SU-DHL-6 (cell line): ENCODE measurements at regions not wholly inside any gene's neighbourhood (a gene's known extent, or its start where the extent isn't known, plus 50 kb on each side); places are given as distances from the start of the nearest gene placed in this dataset.

Experiments
- H2AFZ ChIP-seq: fragments of 200-600 bp; sonication (generic); 2 replicates; pipeline ENCODE4 v1.6.1; 2014; ENCODE audit warnings: low read depth, mild to moderate bottlenecking, moderate library complexity, mixed read lengths, antibody characterized with exemption, low read length; ENCODE audit not compliant: severe bottlenecking
- H3F3A ChIP-seq: fragments of 200-600 bp; shearing (Covaris generic); 2 replicates; pipeline ENCODE4 v1.6.0; 2016; ENCODE audit warnings: antibody characterized with exemption, mild to moderate bottlenecking; ENCODE audit not compliant: insufficient read depth
- H3K27ac ChIP-seq: fragments of 200-600 bp; sonication (generic); 2 replicates; pipeline ENCODE4 v1.5.1; 2016; ENCODE audit warnings: low read depth, mild to moderate bottlenecking, low read length, moderate library complexity, mixed read lengths
- H3K27me3 ChIP-seq: fragments of 200-600 bp; sonication (generic), shearing (Covaris generic); 2 replicates; pipeline ENCODE4 v1.6.0; 2014; ENCODE audit warnings: mild to moderate bottlenecking, low read length
- H3K36me3 ChIP-seq: fragments of 200-600 bp; sonication (generic); 2 replicates; pipeline ENCODE4 v1.6.1; 2014; ENCODE audit warnings: mild to moderate bottlenecking, low read length, mixed read lengths
- H3K4me2 ChIP-seq: fragments of 300-600, 200-600 bp; shearing (Covaris generic), sonication (generic); 2 replicates; pipeline ENCODE4 v1.6.0; 2014; ENCODE audit warnings: low read length, low read depth, mild to moderate bottlenecking; ENCODE audit not compliant: poor library complexity, severe bottlenecking
- H3K4me3 ChIP-seq: fragments of 200-600 bp; sonication (generic); 2 replicates; pipeline ENCODE4 v1.5.1; 2014; ENCODE audit warnings: antibody characterized with exemption, low read length, mild to moderate bottlenecking, mixed read lengths; ENCODE audit not compliant: insufficient read depth, poor library complexity, severe bottlenecking
- H3K79me2 ChIP-seq: fragments of 200-600 bp; sonication (generic); 2 replicates; pipeline ENCODE4 v1.6.1; 2014; ENCODE audit warnings: mild to moderate bottlenecking, low read length, moderate library complexity; ENCODE audit not compliant: insufficient read depth
- H3K9ac ChIP-seq: fragments of 200-600 bp; sonication (generic); 2 replicates; pipeline ENCODE4 v1.7.0; 2014; ENCODE audit warnings: mild to moderate bottlenecking, low read length
- H3K9me2 ChIP-seq: fragments of 200-600 bp; sonication (generic); replicated peaks from 2 replicates; pipeline ENCODE4 v1.6.1; 2014; ENCODE audit warnings: low read length; ENCODE audit not compliant: insufficient read depth
- H3K9me3 ChIP-seq: fragments of 200-600 bp; sonication (generic); 2 replicates; pipeline ENCODE4 v1.6.1; 2014; ENCODE audit warnings: low read length, mixed read lengths; ENCODE audit not compliant: insufficient read depth
- H4K20me1 ChIP-seq: fragments of 200-600 bp; sonication (generic); 2 replicates; pipeline ENCODE4 v1.6.1; 2014; ENCODE audit warnings: low read depth, mild to moderate bottlenecking, antibody characterized with exemption, low read length, moderate library complexity, mixed read lengths
- EZH2phosphoT487 ChIP-seq: fragments of 200-600 bp; sonication (generic), shearing (Covaris generic); conservative IDR thresholded peaks from 2 replicates; pipeline ENCODE4 v1.6.1; 2018; ENCODE audit warnings: mild to moderate bottlenecking, antibody characterized with exemption, low read length, moderate library complexity, mixed read lengths
- TF ChIP-seq, protein P1 (sequence below): fragments of 200-600 bp; sonication (generic); IDR thresholded peaks from one replicate; pipeline ENCODE4 v1.5.1; 2017; ENCODE audit warnings: antibody characterized with exemption, mild to moderate bottlenecking, low read length, moderate library complexity; ENCODE audit not compliant: insufficient read depth, poor library complexity, severe bottlenecking

DNA sequence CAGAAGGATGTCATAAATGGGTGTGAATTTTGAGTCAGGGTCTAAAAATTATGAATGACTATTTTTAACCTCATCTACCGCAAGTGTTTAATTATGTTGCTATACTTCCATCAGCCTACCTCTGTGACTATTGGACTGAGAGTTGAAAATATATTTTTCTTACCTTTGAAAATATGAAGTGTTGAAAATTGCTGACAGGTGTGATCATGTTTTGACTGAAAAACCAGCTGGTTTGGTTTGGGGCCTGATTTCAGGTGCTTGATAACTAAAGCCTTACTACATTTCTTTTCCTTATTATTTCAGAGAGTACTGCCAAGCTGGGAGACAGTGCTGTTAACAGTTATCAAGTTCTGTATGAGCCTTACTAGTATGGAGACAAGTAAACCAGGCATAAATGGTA, 107.2 kb upstream of the DUSP10 start:
- TF ChIP-seq, protein P1, sequence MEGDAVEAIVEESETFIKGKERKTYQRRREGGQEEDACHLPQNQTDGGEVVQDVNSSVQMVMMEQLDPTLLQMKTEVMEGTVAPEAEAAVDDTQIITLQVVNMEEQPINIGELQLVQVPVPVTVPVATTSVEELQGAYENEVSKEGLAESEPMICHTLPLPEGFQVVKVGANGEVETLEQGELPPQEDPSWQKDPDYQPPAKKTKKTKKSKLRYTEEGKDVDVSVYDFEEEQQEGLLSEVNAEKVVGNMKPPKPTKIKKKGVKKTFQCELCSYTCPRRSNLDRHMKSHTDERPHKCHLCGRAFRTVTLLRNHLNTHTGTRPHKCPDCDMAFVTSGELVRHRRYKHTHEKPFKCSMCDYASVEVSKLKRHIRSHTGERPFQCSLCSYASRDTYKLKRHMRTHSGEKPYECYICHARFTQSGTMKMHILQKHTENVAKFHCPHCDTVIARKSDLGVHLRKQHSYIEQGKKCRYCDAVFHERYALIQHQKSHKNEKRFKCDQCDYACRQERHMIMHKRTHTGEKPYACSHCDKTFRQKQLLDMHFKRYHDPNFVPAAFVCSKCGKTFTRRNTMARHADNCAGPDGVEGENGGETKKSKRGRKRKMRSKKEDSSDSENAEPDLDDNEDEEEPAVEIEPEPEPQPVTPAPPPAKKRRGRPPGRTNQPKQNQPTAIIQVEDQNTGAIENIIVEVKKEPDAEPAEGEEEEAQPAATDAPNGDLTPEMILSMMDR: no peak
- TF ChIP-seq EZH2phosphoT487: no peak
- Histone ChIP-seq H3K4me3 (no peak overlapping the region), H3F3A (no peaks in the 10 kb centered on the region), H3K9me3 (no peaks in the 10 kb centered on the region), H3K79me2 (no peaks in the 10 kb centered on the region), H3K27ac (no peak overlapping the region), H3K36me3 (no peaks in the 10 kb centered on the region), H2AFZ (no peak overlapping the region), H3K9ac (no peak overlapping the region), H3K4me2 (no peak overlapping the region), H3K27me3 (no peaks in the 10 kb centered on the region), H4K20me1 (no peaks in the 10 kb centered on the region), H3K9me2 (no peaks in the 10 kb centered on the region)

- H3K9ac ChIP-seq: no peak overlapping the region
- H3K27me3 ChIP-seq: no peaks in the 10 kb centered on the region
- no peak overlapping the region for H3K27ac ChIP-seq
- H4K20me1 ChIP-seq: no peaks in the 10 kb centered on the region
- H3K36me3 ChIP-seq: no peaks in the 10 kb centered on the region
- H3K4me3 ChIP-seq: no peak overlapping the region
- no peak for TF ChIP-seq EZH2phosphoT487
- TF ChIP-seq, protein P1: no peak
- H3K4me2 ChIP-seq: no peak overlapping the region
- no peaks in the 10 kb centered on the region for H3K9me2 ChIP-seq
- no peaks in the 10 kb centered on the region for H3K9me3 ChIP-seq
- peak overlapping the region; percentile 29 for H2AFZ ChIP-seq
- H3F3A ChIP-seq: no peaks in the 10 kb centered on the region
- H3K79me2 ChIP-seq: no peaks in the 10 kb centered on the region
Observed at GRCh38 chr1:221847676-221848075, 105.8 kb upstream of the DUSP10 start.

- Histone ChIP-seq H3K36me3 (no peaks in the 10 kb centered on the region), H3K9ac (no peak overlapping the region), H4K20me1 (no peaks in the 10 kb centered on the region), H3K79me2 (no peaks in the 10 kb centered on the region), H3K27me3 (no peaks in the 10 kb centered on the region), H3K4me2 (no peak overlapping the region), H3F3A (no peaks in the 10 kb centered on the region), H3K4me3 (no peak overlapping the region), H2AFZ (no peak overlapping the region), H3K9me3 (no peaks in the 10 kb centered on the region), H3K9me2 (no peaks in the 10 kb centered on the region), H3K27ac (no peak overlapping the region)
- TF ChIP-seq EZH2phosphoT487: no peak
- TF ChIP-seq, protein P1: no peak
Observed at GRCh38 chr1:221845650-221846371, 103.9 kb upstream of the DUSP10 start.

GRCh38 chr1:221841983-221842335, 100.1 kb upstream of the DUSP10 start:
- TF ChIP-seq EZH2phosphoT487: no peak
- TF ChIP-seq, protein P1: no peak
- Histone ChIP-seq H3K4me3 (no peak overlapping the region), H2AFZ (no peak overlapping the region), H4K20me1 (no peaks in the 10 kb centered on the region), H3K79me2 (no peaks in the 10 kb centered on the region), H3K4me2 (no peak overlapping the region), H3K36me3 (no peaks in the 10 kb centered on the region), H3K27ac (no peak overlapping the region), H3K9me3 (no peaks in the 10 kb centered on the region), H3K27me3 (no peaks in the 10 kb centered on the region), H3K9me2 (no peaks in the 10 kb centered on the region), H3K9ac (no peak overlapping the region), H3F3A (no peaks in the 10 kb centered on the region)
